ENCODE measurements at regions not wholly inside any gene's neighbourhood (a gene's known extent, or its start where the extent isn't known, plus 50 kb on each side); places are given as distances from the start of the nearest gene placed in this dataset.

DNA sequence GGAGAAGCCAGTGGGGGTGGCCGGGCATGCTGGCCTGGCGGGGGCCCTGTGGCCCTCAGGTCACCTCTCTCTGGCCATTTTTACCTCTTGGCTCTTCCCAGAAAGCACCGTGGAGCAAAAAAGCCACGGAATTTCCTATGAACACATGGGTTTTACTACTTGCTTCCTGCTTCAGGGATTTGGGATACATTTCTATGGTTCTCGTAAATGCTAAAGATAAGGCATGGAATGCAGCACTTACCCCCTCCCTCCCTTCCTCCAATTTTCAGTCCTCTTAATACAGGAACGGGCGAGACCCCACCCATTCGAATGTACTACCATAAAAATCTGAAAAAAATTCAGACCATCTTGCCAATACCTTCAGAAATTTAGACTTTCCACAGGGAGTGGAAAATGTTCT, 279.7 kb downstream of the ARHGAP12 start:
- ChIA-PET POLR2A (no interaction called here), CTCF (no interaction called here)

DNA sequence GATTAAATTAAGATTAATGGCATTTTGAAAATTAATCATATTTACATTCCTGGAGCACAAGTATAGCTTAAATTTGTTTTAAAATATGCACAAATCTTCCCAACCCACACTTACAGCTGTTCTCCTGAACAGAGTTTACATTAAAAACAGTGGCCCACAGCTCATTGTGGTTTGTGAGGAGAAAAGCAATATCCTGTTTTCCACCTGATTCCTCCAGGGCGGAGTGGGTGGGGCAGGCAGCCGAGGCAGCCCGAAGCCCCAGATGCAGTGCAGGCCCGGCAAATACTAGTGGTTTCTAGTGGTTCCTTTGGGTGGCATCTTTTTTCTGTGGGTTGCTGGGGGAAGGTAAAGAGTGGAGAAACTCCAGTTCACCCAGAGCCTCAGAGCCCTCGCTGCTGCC, 280.8 kb downstream of the ARHGAP12 start:
- Histone ChIP-seq H3K36me3 (ENCODE audit: control insufficient read depth, insufficient read depth, low read length) (no peaks in the 10 kb centered on the region), H3K27ac (ENCODE audit: low read length) (no peak overlapping the region), H3K4me1 (ENCODE audit: control insufficient read depth, insufficient read depth, low read length) (peaks cover 4% of the 10 kb centered on the region; the same call in 1 of the 2 replicates), H3K27me3 (ENCODE audit: control insufficient read depth, insufficient read depth, low read length) (no peaks in the 10 kb centered on the region), H3K9me3 (ENCODE audit: control insufficient read depth, insufficient read depth, low read depth, low read length) (no peaks in the 10 kb centered on the region), H3K4me3 (ENCODE audit: low read depth in 2 of 2, low read length in 2 of 2) (no peak overlapping the region)
- intact Hi-C loops (cut with micrococcal nuclease; ENCODE audit: unreplicated experiment): no loop called here
- POLR2A ChIA-PET: no interaction called here
- DNase-seq (ENCODE audit: low read depth, low spot score) (no peak), ATAC-seq (no peak)
- CTCF ChIA-PET: no interaction called here
- BruUV-seq (replicated peaks): no TSS peak
- in situ Hi-C loops (cut with HindIII; ENCODE audit: low pct_unique_long_range_greater_than_20kb, low sequenced_read_pairs): no loop called here
- TF ChIP-seq SIN3A (IDR thresholded peaks at IDR 0.05; ENCODE audit: borderline replicate concordance, insufficient read depth, low read depth, low read length) (no peak), POLR2AphosphoS5 (IDR thresholded peaks at IDR 0.05; ENCODE audit: low read depth, low read length) (no peak), TCF7L2 (IDR thresholded peaks at IDR 0.05; ENCODE audit: low read depth, low read length) (no peak)
- TF ChIP-seq, protein P1, sequence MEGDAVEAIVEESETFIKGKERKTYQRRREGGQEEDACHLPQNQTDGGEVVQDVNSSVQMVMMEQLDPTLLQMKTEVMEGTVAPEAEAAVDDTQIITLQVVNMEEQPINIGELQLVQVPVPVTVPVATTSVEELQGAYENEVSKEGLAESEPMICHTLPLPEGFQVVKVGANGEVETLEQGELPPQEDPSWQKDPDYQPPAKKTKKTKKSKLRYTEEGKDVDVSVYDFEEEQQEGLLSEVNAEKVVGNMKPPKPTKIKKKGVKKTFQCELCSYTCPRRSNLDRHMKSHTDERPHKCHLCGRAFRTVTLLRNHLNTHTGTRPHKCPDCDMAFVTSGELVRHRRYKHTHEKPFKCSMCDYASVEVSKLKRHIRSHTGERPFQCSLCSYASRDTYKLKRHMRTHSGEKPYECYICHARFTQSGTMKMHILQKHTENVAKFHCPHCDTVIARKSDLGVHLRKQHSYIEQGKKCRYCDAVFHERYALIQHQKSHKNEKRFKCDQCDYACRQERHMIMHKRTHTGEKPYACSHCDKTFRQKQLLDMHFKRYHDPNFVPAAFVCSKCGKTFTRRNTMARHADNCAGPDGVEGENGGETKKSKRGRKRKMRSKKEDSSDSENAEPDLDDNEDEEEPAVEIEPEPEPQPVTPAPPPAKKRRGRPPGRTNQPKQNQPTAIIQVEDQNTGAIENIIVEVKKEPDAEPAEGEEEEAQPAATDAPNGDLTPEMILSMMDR (IDR thresholded peaks at IDR 0.05): no peak
- TF ChIP-seq, protein P2, sequence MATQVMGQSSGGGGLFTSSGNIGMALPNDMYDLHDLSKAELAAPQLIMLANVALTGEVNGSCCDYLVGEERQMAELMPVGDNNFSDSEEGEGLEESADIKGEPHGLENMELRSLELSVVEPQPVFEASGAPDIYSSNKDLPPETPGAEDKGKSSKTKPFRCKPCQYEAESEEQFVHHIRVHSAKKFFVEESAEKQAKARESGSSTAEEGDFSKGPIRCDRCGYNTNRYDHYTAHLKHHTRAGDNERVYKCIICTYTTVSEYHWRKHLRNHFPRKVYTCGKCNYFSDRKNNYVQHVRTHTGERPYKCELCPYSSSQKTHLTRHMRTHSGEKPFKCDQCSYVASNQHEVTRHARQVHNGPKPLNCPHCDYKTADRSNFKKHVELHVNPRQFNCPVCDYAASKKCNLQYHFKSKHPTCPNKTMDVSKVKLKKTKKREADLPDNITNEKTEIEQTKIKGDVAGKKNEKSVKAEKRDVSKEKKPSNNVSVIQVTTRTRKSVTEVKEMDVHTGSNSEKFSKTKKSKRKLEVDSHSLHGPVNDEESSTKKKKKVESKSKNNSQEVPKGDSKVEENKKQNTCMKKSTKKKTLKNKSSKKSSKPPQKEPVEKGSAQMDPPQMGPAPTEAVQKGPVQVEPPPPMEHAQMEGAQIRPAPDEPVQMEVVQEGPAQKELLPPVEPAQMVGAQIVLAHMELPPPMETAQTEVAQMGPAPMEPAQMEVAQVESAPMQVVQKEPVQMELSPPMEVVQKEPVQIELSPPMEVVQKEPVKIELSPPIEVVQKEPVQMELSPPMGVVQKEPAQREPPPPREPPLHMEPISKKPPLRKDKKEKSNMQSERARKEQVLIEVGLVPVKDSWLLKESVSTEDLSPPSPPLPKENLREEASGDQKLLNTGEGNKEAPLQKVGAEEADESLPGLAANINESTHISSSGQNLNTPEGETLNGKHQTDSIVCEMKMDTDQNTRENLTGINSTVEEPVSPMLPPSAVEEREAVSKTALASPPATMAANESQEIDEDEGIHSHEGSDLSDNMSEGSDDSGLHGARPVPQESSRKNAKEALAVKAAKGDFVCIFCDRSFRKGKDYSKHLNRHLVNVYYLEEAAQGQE (IDR thresholded peaks at IDR 0.05; ENCODE audit: insufficient read depth in 1 of 2, low read depth in 2 of 2, low read length in 1 of 2): no peak

More for the DNA sequence above, 279.7 kb downstream of the ARHGAP12 start:
- Histone ChIP-seq H3K4me1 (ENCODE audit: control insufficient read depth, insufficient read depth, low read length) (peaks cover 4% of the 10 kb centered on the region; the same call in 1 of the 2 replicates), H3K9me3 (ENCODE audit: control insufficient read depth, insufficient read depth, low read depth, low read length) (no peaks in the 10 kb centered on the region), H3K27me3 (ENCODE audit: control insufficient read depth, insufficient read depth, low read length) (no peaks in the 10 kb centered on the region), H3K36me3 (ENCODE audit: control insufficient read depth, insufficient read depth, low read length) (no peaks in the 10 kb centered on the region), H3K4me3 (ENCODE audit: low read depth in 2 of 2, low read length in 2 of 2) (no peak overlapping the region), H3K27ac (ENCODE audit: low read length) (no peak overlapping the region; the same call in 1 of the 2 replicates)
- DNase-seq (ENCODE audit: low read depth, low spot score) (no peak), ATAC-seq (no peak)
- no peak for TF ChIP-seq TCF7L2 (IDR thresholded peaks at IDR 0.05; ENCODE audit: low read depth, low read length)
- TF ChIP-seq POLR2AphosphoS5 (IDR thresholded peaks at IDR 0.05; ENCODE audit: low read depth, low read length): no peak
- TF ChIP-seq, protein P1 (IDR thresholded peaks at IDR 0.05): no peak
- no peak for TF ChIP-seq SIN3A (IDR thresholded peaks at IDR 0.05; ENCODE audit: borderline replicate concordance, insufficient read depth, low read depth, low read length)
- in situ Hi-C loops (cut with HindIII; ENCODE audit: low pct_unique_long_range_greater_than_20kb, low sequenced_read_pairs): no loop called here
- BruUV-seq (replicated peaks): no TSS peak
- intact Hi-C loops (cut with micrococcal nuclease; ENCODE audit: unreplicated experiment): no loop called here
